IMR-90 (cell line): ENCODE measurements at regions not wholly inside any gene's neighbourhood (a gene's known extent, or its start where the extent isn't known, plus 50 kb on each side); places are given as distances from the start of the nearest gene placed in this dataset.

Experiments
- ATAC-seq: fragments of 200-7000 bp; cut with Tn5 transposase; 2 replicates; pipeline ENCODE4 v1.9.1; 2020; ENCODE audit warnings: low read depth, mild to moderate bottlenecking, moderate library complexity
- BruUV-seq: library from RNA; stranded (reverse); fragments of 400-500 nt; replicated peaks from 2 replicates; lab custom pipeline; 2021; lab: Mats Ljungman, UMichigan
- CTCF ChIA-PET: fragments of 300-600 bp; formaldehyde crosslinking; extraction: SDS; loops from one replicate; lab custom pipeline; 2021; ENCODE audit warnings: antibody characterized with exemption; lab: Yijun Ruan, JAX
- POLR2A ChIA-PET: fragments of 300-600 bp; sonication (Branson Sonifier 250); formaldehyde crosslinking; loops from one replicate; lab custom pipeline; 2022; ENCODE audit warnings: antibody characterized with exemption; ENCODE audit not compliant: unreplicated experiment; lab: Charles Lee
- DNase-seq: peaks from one replicate; pipeline ENCODE4 v3.0.0; 2013
- H2AFZ ChIP-seq: replicated peaks from 2 replicates; pipeline ENCODE3; 2013; ENCODE audit warnings: low read length, mild to moderate bottlenecking; ENCODE audit not compliant: poor library complexity
- H2AK5ac ChIP-seq: 2 replicates; pipeline ENCODE4 v1.6.1; 2013; ENCODE audit warnings: low read depth, low read length, inconsistent platforms
- H2AK9ac ChIP-seq: replicated peaks from 2 replicates; pipeline ENCODE3; 2013; ENCODE audit warnings: mild to moderate bottlenecking, low read depth, low read length, moderate library complexity; ENCODE audit not compliant: poor library complexity
- H2BK120ac ChIP-seq: 2 replicates; pipeline ENCODE4 v1.6.1; 2013; ENCODE audit warnings: low read depth, low read length, inconsistent platforms
- H2BK15ac ChIP-seq: 3 replicates; pipeline ENCODE4 v1.6.1; 2013; ENCODE audit warnings: low read depth, low read length, inconsistent platforms
- H2BK20ac ChIP-seq: 2 replicates; pipeline ENCODE4 v1.6.1; 2013; ENCODE audit warnings: low read depth, mild to moderate bottlenecking, inconsistent platforms, low read length, moderate library complexity
- H2BK5ac ChIP-seq: 2 replicates; pipeline ENCODE4 v1.6.1; 2013; ENCODE audit warnings: mild to moderate bottlenecking, low read depth, low read length, inconsistent platforms; ENCODE audit not compliant: poor library complexity, severe bottlenecking
- H3K14ac ChIP-seq: replicated peaks from 2 replicates; pipeline ENCODE4 v1.6.1; 2013; ENCODE audit warnings: low read depth, low read length, inconsistent platforms
- H3K18ac ChIP-seq: 2 replicates; pipeline ENCODE4 v1.6.1; 2013; ENCODE audit warnings: low read depth, low read length, control low read depth
- H3K23ac ChIP-seq: 2 replicates; pipeline ENCODE4 v1.6.1; 2013; ENCODE audit warnings: low read depth, low read length, inconsistent platforms
- H3K27ac ChIP-seq: 2 replicates; pipeline ENCODE4 v1.5.1; 2013; ENCODE audit warnings: mild to moderate bottlenecking, control low read depth, low read length; ENCODE audit not compliant: insufficient read depth
- H3K27me3 ChIP-seq: 2 replicates; pipeline ENCODE4 v1.6.1; 2013; ENCODE audit warnings: low read length; ENCODE audit not compliant: control insufficient read depth, insufficient read depth
- H3K36me3 ChIP-seq: 2 replicates; pipeline ENCODE4 v1.6.1; 2013; ENCODE audit warnings: low read length, mixed read lengths; ENCODE audit not compliant: control insufficient read depth, insufficient read depth
- H3K4ac ChIP-seq: 2 replicates; pipeline ENCODE4 v1.6.1; 2013; ENCODE audit warnings: low read depth, low read length, inconsistent platforms
- H3K4me1 ChIP-seq: 2 replicates; pipeline ENCODE4 v1.6.1; 2013; ENCODE audit warnings: low read length, mixed read lengths; ENCODE audit not compliant: control insufficient read depth, insufficient read depth
- H3K4me2 ChIP-seq: 2 replicates; pipeline ENCODE4 v1.6.1; 2013; ENCODE audit warnings: low read depth, mild to moderate bottlenecking, control low read depth, low read length, moderate library complexity
- H3K4me3 ChIP-seq: 2 replicates; pipeline ENCODE4 v1.5.1; 2013; ENCODE audit warnings: low read depth, mild to moderate bottlenecking, control low read depth, low read length, moderate library complexity; ENCODE audit not compliant: insufficient read depth
- H3K56ac ChIP-seq: 2 replicates; pipeline ENCODE4 v1.6.1; 2013; ENCODE audit warnings: low read length, inconsistent platforms; ENCODE audit not compliant: insufficient read depth; ENCODE audit errors: extremely low read depth
- H3K79me1 ChIP-seq, 2 experiments: 2 replicates each; pipeline ENCODE4 v1.6.1; 2013; ENCODE audit warnings: low read length in 2 of 2, inconsistent platforms in 1 of 2, low read depth in 1 of 2
- H3K9ac ChIP-seq: 2 replicates; pipeline ENCODE4 v1.6.1; 2013; ENCODE audit warnings: low read depth, low read length, control low read depth
- H3K9me1 ChIP-seq: 2 replicates; pipeline ENCODE4 v1.6.1; 2013; ENCODE audit warnings: low read length, inconsistent platforms; ENCODE audit not compliant: insufficient read depth
- H3K9me3 ChIP-seq: 2 replicates; pipeline ENCODE4 v1.6.1; 2013; ENCODE audit warnings: low read length; ENCODE audit not compliant: control insufficient read depth, insufficient read depth
- H4K20me1 ChIP-seq: 2 replicates; pipeline ENCODE4 v1.6.1; 2013; ENCODE audit warnings: low read length, inconsistent platforms; ENCODE audit not compliant: insufficient read depth
- H4K5ac ChIP-seq: 2 replicates; pipeline ENCODE4 v1.6.1; 2013; ENCODE audit warnings: mild to moderate bottlenecking, low read depth, low read length, control low read depth
- H4K8ac ChIP-seq, 2 experiments: 2 replicates each; pipeline ENCODE4 v1.6.1; 2013; ENCODE audit warnings: low read depth in 2 of 2, low read length in 2 of 2, control low read depth in 1 of 2, inconsistent platforms in 1 of 2
- H4K91ac ChIP-seq: 2 replicates; pipeline ENCODE4 v1.6.1; 2013; ENCODE audit warnings: low read depth, low read length, inconsistent platforms; ENCODE audit not compliant: insufficient read depth
- BHLHE40 ChIP-seq: fragments of 150-350 bp; IDR thresholded peaks from 2 replicates; pipeline ENCODE4 v1.6.1; 2016; ENCODE audit warnings: mild to moderate bottlenecking, low read depth, low read length
- CEBPB ChIP-seq: IDR thresholded peaks from 2 replicates; pipeline ENCODE4 v1.6.1; 2012; ENCODE audit warnings: low read depth, low read length, improper control_type of control experiment
- CHD1 ChIP-seq: IDR thresholded peaks from 2 replicates; pipeline ENCODE4 v1.6.1; 2012; ENCODE audit warnings: low read depth, low read length, improper control_type of control experiment
- FOS ChIP-seq: fragments of 150-350 bp; IDR thresholded peaks from 2 replicates; pipeline ENCODE4 v1.6.1; 2016; ENCODE audit warnings: low read depth, low read length
- MAFK ChIP-seq: IDR thresholded peaks from 2 replicates; pipeline ENCODE4 v1.6.1; 2012; ENCODE audit warnings: low read depth, low read length, improper control_type of control experiment
- MAZ ChIP-seq: IDR thresholded peaks from 2 replicates; pipeline ENCODE4 v1.6.1; 2012; ENCODE audit warnings: low read depth, mild to moderate bottlenecking, low read length, improper control_type of control experiment, moderate library complexity, borderline replicate concordance
- MXI1 ChIP-seq: IDR thresholded peaks from 2 replicates; pipeline ENCODE4 v1.6.1; 2012; ENCODE audit warnings: low read depth, mild to moderate bottlenecking, low read length, moderate library complexity, borderline replicate concordance
- NFE2L2 ChIP-seq: fragments of 150-350 bp; IDR thresholded peaks from 2 replicates; pipeline ENCODE4 v1.6.1; 2016; ENCODE audit warnings: low read depth, mild to moderate bottlenecking, low read length
- POLR2A ChIP-seq: IDR thresholded peaks from 2 replicates; pipeline ENCODE4 v1.6.1; 2012; ENCODE audit warnings: mild to moderate bottlenecking, low read depth, low read length
- RAD21 ChIP-seq: IDR thresholded peaks from 2 replicates; pipeline ENCODE4 v1.6.1; 2012; ENCODE audit warnings: low read length, improper control_type of control experiment
- RCOR1 ChIP-seq: IDR thresholded peaks from 2 replicates; pipeline ENCODE4 v1.6.1; 2012; ENCODE audit warnings: mild to moderate bottlenecking, low read length, improper control_type of control experiment; ENCODE audit not compliant: insufficient replicate concordance
- RFX5 ChIP-seq: IDR thresholded peaks from 2 replicates; pipeline ENCODE4 v1.8.0; 2012; ENCODE audit warnings: low read depth, mild to moderate bottlenecking, low read length, moderate library complexity
- SMC3 ChIP-seq: fragments of 150-350 bp; IDR thresholded peaks from 2 replicates; pipeline ENCODE4 v1.6.1; 2016; ENCODE audit warnings: low read depth, mild to moderate bottlenecking, antibody characterized with exemption, low read length, moderate library complexity
- WGBS, 2 experiments: methylation state at CpG; one replicate each; pipeline versions ENCODE4 v1.1.5 to v1.1.7; 2013; ENCODE audit warnings: missing lambda C conversion rate in 2 of 2; ENCODE audit not compliant: insufficient read length in 1 of 2; ENCODE audit errors: extremely low coverage in 2 of 2; 5-methylcytosine and 5-hydroxymethylcytosine counted together
- dilution Hi-C: fragments of 300-500 bp; cut with HindIII; formaldehyde crosslinking; loops from one replicate; pipeline ENCODE4 v1.14.3; 2018; ENCODE audit warnings: low sequenced_read_pairs; ENCODE audit not compliant: unreplicated experiment
- in situ Hi-C: fragments of 300-500 bp; cut with MboI; formaldehyde crosslinking; loops from 3 replicates; pipeline ENCODE4 v1.14.3; 2019; ENCODE audit warnings: low sequenced_read_pairs, inconsistent platforms, mixed read lengths
- intact Hi-C: fragments of 100-400 bp; cut with micrococcal nuclease; formaldehyde crosslinking; loops from 2 replicates; pipeline ENCODE4 v1.10.0; 2022
- TF ChIP-seq, protein P1 (sequence below): fragments of 150-350 bp; IDR thresholded peaks from 2 replicates; pipeline ENCODE4 v1.6.1; 2017; ENCODE audit warnings: mild to moderate bottlenecking, antibody characterized with exemption, low read length, low read depth
- TF ChIP-seq, protein P2 (sequence below): conservative IDR thresholded peaks from 2 replicates; pipeline ENCODE4 v1.5.1; 2012; ENCODE audit warnings: mild to moderate bottlenecking, low read depth, low read length, improper control_type of control experiment
- TF ChIP-seq, protein P3 (sequence below): fragments of 150-350 bp; IDR thresholded peaks from 2 replicates; pipeline ENCODE4 v1.6.1; 2016; ENCODE audit warnings: low read depth, mild to moderate bottlenecking, low read length, moderate library complexity, borderline replicate concordance

DNA sequence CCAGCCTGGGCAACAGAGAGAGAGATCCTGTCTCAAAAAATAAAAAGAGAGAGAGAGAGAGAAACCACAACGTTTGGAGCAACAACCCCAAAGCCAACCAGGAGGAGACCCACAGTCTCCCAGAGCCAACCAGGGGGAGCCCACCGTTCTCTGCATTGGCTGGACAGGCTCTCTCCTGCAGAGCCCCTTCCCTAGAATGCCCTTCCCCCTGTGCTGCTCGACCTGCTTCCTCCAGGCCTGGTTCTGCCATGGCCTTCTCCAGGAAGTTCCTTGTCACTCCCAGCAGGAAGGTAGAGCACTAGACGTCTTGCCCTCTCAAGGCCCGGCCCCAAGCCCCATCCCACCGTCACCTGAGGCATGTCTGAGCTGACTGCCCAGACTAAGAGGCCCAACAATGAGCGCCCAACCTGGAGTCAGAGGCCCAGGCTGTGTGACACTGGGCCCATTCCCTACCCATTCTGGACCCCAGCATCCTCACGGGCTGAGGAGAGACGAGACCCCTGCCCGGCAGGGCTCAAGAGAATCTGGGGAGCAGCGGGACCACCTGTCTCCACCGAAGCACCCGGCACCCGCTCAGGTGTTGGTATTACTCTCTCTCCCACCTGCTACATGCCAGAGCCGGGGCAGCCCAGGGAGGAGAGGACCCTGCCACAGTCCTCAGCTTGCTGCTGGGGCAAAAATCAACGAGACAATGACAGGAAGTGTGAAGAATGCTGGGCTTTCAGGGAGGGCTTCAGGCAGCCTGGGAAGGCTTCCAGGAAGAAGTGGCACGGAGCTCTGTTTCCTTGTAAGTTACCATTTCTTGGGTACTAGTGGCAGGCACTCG is 61.2 kb downstream of the DIO3 start:
- Histone ChIP-seq H3K4ac (no peak overlapping the region), H2BK20ac (no peak overlapping the region), H2AK9ac (no peak overlapping the region), H3K4me1 (no peaks in the 10 kb centered on the region), H2AK5ac (no peak overlapping the region), H3K9me3 (no peaks in the 10 kb centered on the region), H4K20me1 (no peaks in the 10 kb centered on the region), H3K23ac (no peak overlapping the region), H3K4me2 (no peak overlapping the region), H4K5ac (no peak overlapping the region), H3K4me3 (no peak overlapping the region), H3K27me3 (peaks cover 19% of the 10 kb centered on the region), H3K56ac (no peak overlapping the region), H2BK5ac (no peak overlapping the region), H3K14ac (no peak overlapping the region), H2BK120ac (no peak overlapping the region), H3K27ac (no peak overlapping the region), H2BK15ac (no peak overlapping the region), H3K9ac (no peak overlapping the region), H3K79me1 (no peaks in the 10 kb centered on the region), H2AFZ (no peak overlapping the region), H4K91ac (no peak overlapping the region), H3K9me1 (no peaks in the 10 kb centered on the region), H3K36me3 (no peaks in the 10 kb centered on the region), H4K8ac (no peak overlapping the region), H3K18ac (no peak overlapping the region)
- dilution Hi-C loops: no loop called here
- CTCF ChIA-PET: no interaction called here
- 42% methylated on average over 8 of the region's 18 CpGs; no CpG with 5 or more reads in 1 of the 2 experiments for WGBS, 2 experiments
- in situ Hi-C loops: loop anchor here (10.0 kb wide), 1 partner anchor 1238 kb away; no protein-coding TSS in a partner anchor
- POLR2A ChIA-PET: no interaction called here
- DNase-seq (no peak), ATAC-seq (no peak)
- no TSS peak for BruUV-seq
- intact Hi-C loops: no loop called here
- TF ChIP-seq, protein P1, sequence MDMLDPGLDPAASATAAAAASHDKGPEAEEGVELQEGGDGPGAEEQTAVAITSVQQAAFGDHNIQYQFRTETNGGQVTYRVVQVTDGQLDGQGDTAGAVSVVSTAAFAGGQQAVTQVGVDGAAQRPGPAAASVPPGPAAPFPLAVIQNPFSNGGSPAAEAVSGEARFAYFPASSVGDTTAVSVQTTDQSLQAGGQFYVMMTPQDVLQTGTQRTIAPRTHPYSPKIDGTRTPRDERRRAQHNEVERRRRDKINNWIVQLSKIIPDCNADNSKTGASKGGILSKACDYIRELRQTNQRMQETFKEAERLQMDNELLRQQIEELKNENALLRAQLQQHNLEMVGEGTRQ: no peak
- TF ChIP-seq CEBPB: no peak
- TF ChIP-seq, protein P2, sequence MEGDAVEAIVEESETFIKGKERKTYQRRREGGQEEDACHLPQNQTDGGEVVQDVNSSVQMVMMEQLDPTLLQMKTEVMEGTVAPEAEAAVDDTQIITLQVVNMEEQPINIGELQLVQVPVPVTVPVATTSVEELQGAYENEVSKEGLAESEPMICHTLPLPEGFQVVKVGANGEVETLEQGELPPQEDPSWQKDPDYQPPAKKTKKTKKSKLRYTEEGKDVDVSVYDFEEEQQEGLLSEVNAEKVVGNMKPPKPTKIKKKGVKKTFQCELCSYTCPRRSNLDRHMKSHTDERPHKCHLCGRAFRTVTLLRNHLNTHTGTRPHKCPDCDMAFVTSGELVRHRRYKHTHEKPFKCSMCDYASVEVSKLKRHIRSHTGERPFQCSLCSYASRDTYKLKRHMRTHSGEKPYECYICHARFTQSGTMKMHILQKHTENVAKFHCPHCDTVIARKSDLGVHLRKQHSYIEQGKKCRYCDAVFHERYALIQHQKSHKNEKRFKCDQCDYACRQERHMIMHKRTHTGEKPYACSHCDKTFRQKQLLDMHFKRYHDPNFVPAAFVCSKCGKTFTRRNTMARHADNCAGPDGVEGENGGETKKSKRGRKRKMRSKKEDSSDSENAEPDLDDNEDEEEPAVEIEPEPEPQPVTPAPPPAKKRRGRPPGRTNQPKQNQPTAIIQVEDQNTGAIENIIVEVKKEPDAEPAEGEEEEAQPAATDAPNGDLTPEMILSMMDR: no peak
- TF ChIP-seq RFX5: no peak
- TF ChIP-seq CHD1: no peak
- no peak for TF ChIP-seq RCOR1
- TF ChIP-seq FOS: no peak
- TF ChIP-seq, protein P3, sequence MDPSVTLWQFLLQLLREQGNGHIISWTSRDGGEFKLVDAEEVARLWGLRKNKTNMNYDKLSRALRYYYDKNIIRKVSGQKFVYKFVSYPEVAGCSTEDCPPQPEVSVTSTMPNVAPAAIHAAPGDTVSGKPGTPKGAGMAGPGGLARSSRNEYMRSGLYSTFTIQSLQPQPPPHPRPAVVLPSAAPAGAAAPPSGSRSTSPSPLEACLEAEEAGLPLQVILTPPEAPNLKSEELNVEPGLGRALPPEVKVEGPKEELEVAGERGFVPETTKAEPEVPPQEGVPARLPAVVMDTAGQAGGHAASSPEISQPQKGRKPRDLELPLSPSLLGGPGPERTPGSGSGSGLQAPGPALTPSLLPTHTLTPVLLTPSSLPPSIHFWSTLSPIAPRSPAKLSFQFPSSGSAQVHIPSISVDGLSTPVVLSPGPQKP: no peak
- TF ChIP-seq RAD21: no peak
- no peak for TF ChIP-seq MAFK
- no peak for TF ChIP-seq MXI1
- TF ChIP-seq NFE2L2: no peak
- no peak for TF ChIP-seq POLR2A
- TF ChIP-seq BHLHE40: no peak
- no peak for TF ChIP-seq SMC3
- no peak for TF ChIP-seq MAZ
